Keratinocyte (primary cell): ENCODE measurements at regions not wholly inside any gene's neighbourhood (a gene's known extent, or its start where the extent isn't known, plus 50 kb on each side); places are given as distances from the start of the nearest gene placed in this dataset.

Source experiments
- DNase-seq: peaks from one replicate; pipeline ENCODE4 v3.0.0-alpha.2; 2011; ENCODE audit warnings: low read depth, missing footprints, low spot score
- FAIRE-seq: peaks from 2 replicates; lab custom pipeline; 2011; peaks lifted over from hg19 to GRCh38; lab: Jason Lieb, UNC
- H2AFZ ChIP-seq: 2 replicates; pipeline ENCODE4 v1.6.0; 2012; ENCODE audit warnings: low read length, control low read depth, inconsistent platforms; ENCODE audit not compliant: control insufficient read depth
- H3K27ac ChIP-seq: 2 replicates; pipeline ENCODE4 v1.5.1; 2011; ENCODE audit warnings: low read length; ENCODE audit not compliant: control insufficient read depth, insufficient read depth
- H3K27me3 ChIP-seq: 3 replicates; pipeline ENCODE4 v1.6.0; 2011; ENCODE audit warnings: low read length; ENCODE audit not compliant: control insufficient read depth, insufficient read depth; ENCODE audit errors: extremely low read depth
- H3K36me3 ChIP-seq, 2 experiments: 2 replicates in 1 of 2; 3 replicates in 1 of 2; pipeline ENCODE4 v1.5.1; 2011; ENCODE audit warnings: low read length in 2 of 2, mild to moderate bottlenecking in 1 of 2; ENCODE audit not compliant: control insufficient read depth in 2 of 2, insufficient read depth in 2 of 2; ENCODE audit errors: extremely low read depth in 1 of 2
- H3K4me1 ChIP-seq: 3 replicates; pipeline ENCODE4 v1.5.1; 2011; ENCODE audit warnings: low read length; ENCODE audit not compliant: control insufficient read depth, insufficient read depth; ENCODE audit errors: extremely low read depth
- H3K4me2 ChIP-seq: 3 replicates; pipeline ENCODE4 v1.6.0; 2011; ENCODE audit warnings: low read depth, low read length; ENCODE audit not compliant: control insufficient read depth, insufficient read depth; ENCODE audit errors: extremely low read depth
- H3K4me3 ChIP-seq, 3 experiments: fragments of 200-600 bp in 1 of 3; sonication (generic) in 1 of 3; 2 replicates in 2 of 3; 3 replicates in 1 of 3; pipeline ENCODE4 v1.5.1; 2011 to 2016; ENCODE audit warnings: low read length in 3 of 3, mild to moderate bottlenecking in 3 of 3, control low read depth in 2 of 3, inconsistent platforms in 1 of 3, low read depth in 1 of 3, mixed read lengths in 1 of 3, mixed run types in 1 of 3, moderate library complexity in 1 of 3; ENCODE audit not compliant: control insufficient read depth in 2 of 3, insufficient read depth in 2 of 3; ENCODE audit errors: extremely low read depth in 1 of 3
- H3K79me2 ChIP-seq: 2 replicates; pipeline ENCODE4 v1.6.0; 2012; ENCODE audit warnings: low read length; ENCODE audit not compliant: control insufficient read depth, insufficient read depth
- H3K9ac ChIP-seq: 3 replicates; pipeline ENCODE4 v1.6.0; 2011; ENCODE audit warnings: low read length; ENCODE audit not compliant: control insufficient read depth, insufficient read depth; ENCODE audit errors: extremely low read depth
- H3K9me1 ChIP-seq: 3 replicates; pipeline ENCODE4 v1.6.0; 2011; ENCODE audit warnings: low read length; ENCODE audit not compliant: control insufficient read depth, insufficient read depth; ENCODE audit errors: extremely low read depth
- H3K9me3 ChIP-seq: 2 replicates; pipeline ENCODE4 v1.5.1; 2012; ENCODE audit warnings: low read depth, low read length; ENCODE audit not compliant: control insufficient read depth
- H4K20me1 ChIP-seq: 3 replicates; pipeline ENCODE4 v1.6.0; 2011; ENCODE audit warnings: low read length; ENCODE audit not compliant: control insufficient read depth, insufficient read depth; ENCODE audit errors: extremely low read depth
- EZH2 ChIP-seq: IDR thresholded peaks from one replicate; pipeline ENCODE4 v1.6.1; 2012; ENCODE audit warnings: inconsistent platforms, mild to moderate bottlenecking, low read length, moderate library complexity
- dilution Hi-C: fragments of 300-500 bp; cut with MboI; formaldehyde crosslinking; loops from one replicate; pipeline ENCODE4 v1.7.0; 2020; ENCODE audit warnings: low sequenced_read_pairs; ENCODE audit not compliant: extremely low pct_ligation_motif_present
- TF ChIP-seq, protein P1 (sequence below), 3 experiments: IDR thresholded peaks in 1 of 3; conservative IDR thresholded peaks in 1 of 3; optimal IDR thresholded peaks in 1 of 3; 2 replicates in 2 of 3; 3 replicates in 1 of 3; pipeline versions ENCODE3 to v1.5.1; 2011; ENCODE audit warnings: low read length in 3 of 3, mild to moderate bottlenecking in 3 of 3, moderate library complexity in 2 of 3, control low read depth in 1 of 3, inconsistent platforms in 1 of 3; ENCODE audit not compliant: insufficient read depth in 2 of 3; ENCODE audit errors: extremely low read depth in 1 of 3

DNA sequence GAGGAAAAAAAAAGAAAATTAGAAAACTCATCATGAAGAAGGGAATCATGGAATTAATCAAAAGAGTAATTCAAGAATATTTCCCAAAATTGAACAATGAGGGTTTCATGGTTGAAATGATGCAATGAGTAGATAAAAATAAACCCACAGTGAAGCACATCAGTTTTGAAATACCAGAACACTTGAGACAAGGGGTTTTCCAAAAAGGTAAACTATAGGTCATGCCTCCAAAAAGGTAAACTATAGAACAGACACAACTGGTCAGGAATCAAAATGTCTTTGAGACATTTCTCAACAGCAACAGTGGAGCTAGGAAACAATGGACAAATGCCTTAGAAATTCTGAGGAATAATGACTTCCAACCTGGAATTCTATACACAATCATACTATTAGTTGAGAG is 60.2 kb upstream of the PCSK5 start:
- no peaks in the 10 kb centered on the region for H3K9me1 ChIP-seq
- TF ChIP-seq, protein P1, sequence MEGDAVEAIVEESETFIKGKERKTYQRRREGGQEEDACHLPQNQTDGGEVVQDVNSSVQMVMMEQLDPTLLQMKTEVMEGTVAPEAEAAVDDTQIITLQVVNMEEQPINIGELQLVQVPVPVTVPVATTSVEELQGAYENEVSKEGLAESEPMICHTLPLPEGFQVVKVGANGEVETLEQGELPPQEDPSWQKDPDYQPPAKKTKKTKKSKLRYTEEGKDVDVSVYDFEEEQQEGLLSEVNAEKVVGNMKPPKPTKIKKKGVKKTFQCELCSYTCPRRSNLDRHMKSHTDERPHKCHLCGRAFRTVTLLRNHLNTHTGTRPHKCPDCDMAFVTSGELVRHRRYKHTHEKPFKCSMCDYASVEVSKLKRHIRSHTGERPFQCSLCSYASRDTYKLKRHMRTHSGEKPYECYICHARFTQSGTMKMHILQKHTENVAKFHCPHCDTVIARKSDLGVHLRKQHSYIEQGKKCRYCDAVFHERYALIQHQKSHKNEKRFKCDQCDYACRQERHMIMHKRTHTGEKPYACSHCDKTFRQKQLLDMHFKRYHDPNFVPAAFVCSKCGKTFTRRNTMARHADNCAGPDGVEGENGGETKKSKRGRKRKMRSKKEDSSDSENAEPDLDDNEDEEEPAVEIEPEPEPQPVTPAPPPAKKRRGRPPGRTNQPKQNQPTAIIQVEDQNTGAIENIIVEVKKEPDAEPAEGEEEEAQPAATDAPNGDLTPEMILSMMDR (optimal IDR thresholded peaks at IDR 0.05 in 1 of 3, IDR thresholded peaks at IDR 0.05 in 1 of 3, conservative IDR thresholded peaks at IDR 0.05 in 1 of 3; ENCODE audit: extremely low read depth in 1 of 3, insufficient read depth in 2 of 3, low read length in 3 of 3) = no peak
- no peak for TF ChIP-seq EZH2
- H3K9me3 ChIP-seq = no peaks in the 10 kb centered on the region
- no peak overlapping the region for H3K4me2 ChIP-seq
- no peaks in the 10 kb centered on the region for H3K27me3 ChIP-seq
- no peak overlapping the region for H3K9ac ChIP-seq
- no peaks in the 10 kb centered on the region for H3K4me1 ChIP-seq
- H3K79me2 ChIP-seq = no peaks in the 10 kb centered on the region
- H4K20me1 ChIP-seq = no peaks in the 10 kb centered on the region
- DNase-seq = no peak
- no peak overlapping the region for H3K27ac ChIP-seq
- no peak overlapping the region for H3K4me3 ChIP-seq
- FAIRE-seq = no peak
- dilution Hi-C loops = loop anchor here (25.0 kb wide), 1 partner anchor 343 kb away; no protein-coding TSS in a partner anchor
- H3K36me3 ChIP-seq = no peaks in the 10 kb centered on the region
- no peak overlapping the region for H2AFZ ChIP-seq

DNA sequence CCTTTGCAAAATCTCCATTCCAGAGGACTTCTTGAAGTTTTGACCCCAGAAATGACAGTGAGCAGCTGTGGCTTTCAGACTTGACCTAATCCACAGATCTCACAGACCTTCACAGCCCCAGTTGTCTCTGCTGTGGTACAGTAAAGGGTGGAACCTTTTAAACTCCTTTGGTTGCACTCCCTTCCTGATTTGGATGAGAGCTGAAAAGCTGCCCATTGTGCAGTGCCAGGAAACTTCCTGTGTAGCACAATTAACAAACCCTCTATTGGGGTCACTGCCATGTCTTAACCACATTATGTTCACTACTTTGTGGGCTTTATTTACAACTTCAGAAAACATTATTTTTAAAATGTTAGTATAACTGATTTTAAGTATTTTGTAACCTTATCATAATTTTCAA is 56.7 kb upstream of the PCSK5 start:
- Histone ChIP-seq H3K79me2 (no peaks in the 10 kb centered on the region), H3K4me2 (no peak overlapping the region), H3K9me1 (no peaks in the 10 kb centered on the region), H2AFZ (no peak overlapping the region), H3K27me3 (no peaks in the 10 kb centered on the region), H4K20me1 (no peaks in the 10 kb centered on the region), H3K4me1 (no peaks in the 10 kb centered on the region), H3K4me3 (no peak overlapping the region), H3K9me3 (no peaks in the 10 kb centered on the region), H3K27ac (no peak overlapping the region), H3K9ac (no peak overlapping the region), H3K36me3 (no peaks in the 10 kb centered on the region)
- FAIRE-seq = no peak
- DNase-seq = no peak
- no peak for TF ChIP-seq EZH2
- TF ChIP-seq, protein P1 (optimal IDR thresholded peaks at IDR 0.05 in 1 of 3, IDR thresholded peaks at IDR 0.05 in 1 of 3, conservative IDR thresholded peaks at IDR 0.05 in 1 of 3; ENCODE audit: extremely low read depth in 1 of 3, insufficient read depth in 2 of 3, low read length in 3 of 3) = no peak
- dilution Hi-C loops = loop anchor here (25.0 kb wide), 1 partner anchor 346 kb away; no protein-coding TSS in a partner anchor
